Fibroblast of the aortic adventitia (primary cell): ENCODE measurements at regions not wholly inside any gene's neighbourhood (a gene's known extent, or its start where the extent isn't known, plus 50 kb on each side); places are given as distances from the start of the nearest gene placed in this dataset.

Source experiments
- DNase-seq: peaks from one replicate; pipeline ENCODE4 v3.0.0-alpha.2; 2010; ENCODE audit warnings: low read depth
- H3K4me3 ChIP-seq: 2 replicates; pipeline ENCODE4 v1.5.1; 2011; ENCODE audit warnings: low read depth, mild to moderate bottlenecking, control low read depth, low read length, moderate library complexity
- TF ChIP-seq, protein P1 (sequence below): IDR thresholded peaks from 2 replicates; pipeline ENCODE4 v1.5.1; 2011; ENCODE audit warnings: mild to moderate bottlenecking, low read length, control low read depth, inconsistent platforms; ENCODE audit not compliant: insufficient read depth

DNA sequence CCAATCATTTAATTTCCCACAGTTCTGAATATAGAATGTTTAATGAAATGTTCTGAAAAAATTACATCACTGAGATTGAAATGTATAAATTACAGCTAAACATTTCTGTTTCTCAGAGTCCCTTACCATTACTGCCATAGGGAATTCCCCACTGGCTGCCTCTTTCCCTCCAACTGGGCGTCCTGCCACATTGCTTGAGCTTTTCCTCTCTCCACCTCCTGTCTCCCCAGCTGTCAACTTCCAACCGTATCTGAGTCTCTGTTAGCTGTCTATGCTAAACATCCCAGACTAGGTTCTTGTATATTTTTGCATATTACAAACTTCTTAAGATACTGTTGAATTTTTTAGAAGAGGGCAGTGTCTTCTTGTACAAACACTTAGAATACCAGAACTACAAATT is 407.3 kb upstream of the SLIT2 start:
- TF ChIP-seq, protein P1, sequence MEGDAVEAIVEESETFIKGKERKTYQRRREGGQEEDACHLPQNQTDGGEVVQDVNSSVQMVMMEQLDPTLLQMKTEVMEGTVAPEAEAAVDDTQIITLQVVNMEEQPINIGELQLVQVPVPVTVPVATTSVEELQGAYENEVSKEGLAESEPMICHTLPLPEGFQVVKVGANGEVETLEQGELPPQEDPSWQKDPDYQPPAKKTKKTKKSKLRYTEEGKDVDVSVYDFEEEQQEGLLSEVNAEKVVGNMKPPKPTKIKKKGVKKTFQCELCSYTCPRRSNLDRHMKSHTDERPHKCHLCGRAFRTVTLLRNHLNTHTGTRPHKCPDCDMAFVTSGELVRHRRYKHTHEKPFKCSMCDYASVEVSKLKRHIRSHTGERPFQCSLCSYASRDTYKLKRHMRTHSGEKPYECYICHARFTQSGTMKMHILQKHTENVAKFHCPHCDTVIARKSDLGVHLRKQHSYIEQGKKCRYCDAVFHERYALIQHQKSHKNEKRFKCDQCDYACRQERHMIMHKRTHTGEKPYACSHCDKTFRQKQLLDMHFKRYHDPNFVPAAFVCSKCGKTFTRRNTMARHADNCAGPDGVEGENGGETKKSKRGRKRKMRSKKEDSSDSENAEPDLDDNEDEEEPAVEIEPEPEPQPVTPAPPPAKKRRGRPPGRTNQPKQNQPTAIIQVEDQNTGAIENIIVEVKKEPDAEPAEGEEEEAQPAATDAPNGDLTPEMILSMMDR, result no peak
- peak; percentile 38 for DNase-seq
- no peak overlapping the region for H3K4me3 ChIP-seq

DNA sequence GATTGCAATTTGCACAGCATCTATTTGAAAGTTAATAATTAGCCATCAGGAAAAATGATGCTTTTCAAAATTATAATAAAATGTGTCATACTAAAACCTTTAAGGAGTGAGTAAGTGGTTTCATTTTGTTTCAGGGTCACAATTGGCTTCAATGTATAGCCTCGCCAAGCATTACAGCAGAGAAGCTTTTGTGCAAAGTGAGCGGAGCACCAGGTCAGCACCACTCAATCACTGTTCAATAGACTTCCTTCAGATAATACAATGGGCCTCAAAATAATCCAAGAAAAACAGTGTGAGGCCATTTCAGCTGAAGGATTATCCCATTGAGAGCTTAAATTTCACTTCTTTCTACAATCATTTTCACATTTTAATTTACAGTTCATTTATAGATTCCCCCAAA is 409.2 kb upstream of the SLIT2 start:
- no peak for DNase-seq
- TF ChIP-seq, protein P1, result no peak
- no peak overlapping the region for H3K4me3 ChIP-seq

DNA sequence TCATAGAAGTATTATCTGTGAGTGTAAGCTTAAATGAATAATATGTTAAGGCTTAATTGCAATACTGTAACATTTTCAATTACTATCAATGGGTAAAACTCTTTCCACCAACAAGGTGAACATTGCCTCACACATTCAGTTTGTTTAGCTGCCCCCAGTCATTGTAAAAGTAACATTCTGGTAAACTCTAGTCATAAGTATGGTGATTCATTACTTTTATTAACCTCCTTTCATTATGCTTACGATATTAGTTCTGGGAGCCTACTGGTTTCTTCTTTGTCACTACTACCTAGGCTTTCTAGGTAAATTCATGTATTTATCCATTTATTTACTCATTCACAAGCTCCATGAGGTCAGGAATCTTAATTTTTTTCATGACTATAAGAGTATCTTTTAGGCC is 412.8 kb upstream of the SLIT2 start:
- H3K4me3 ChIP-seq, result no peak overlapping the region
- TF ChIP-seq, protein P1, result no peak
- no peak for DNase-seq

DNA sequence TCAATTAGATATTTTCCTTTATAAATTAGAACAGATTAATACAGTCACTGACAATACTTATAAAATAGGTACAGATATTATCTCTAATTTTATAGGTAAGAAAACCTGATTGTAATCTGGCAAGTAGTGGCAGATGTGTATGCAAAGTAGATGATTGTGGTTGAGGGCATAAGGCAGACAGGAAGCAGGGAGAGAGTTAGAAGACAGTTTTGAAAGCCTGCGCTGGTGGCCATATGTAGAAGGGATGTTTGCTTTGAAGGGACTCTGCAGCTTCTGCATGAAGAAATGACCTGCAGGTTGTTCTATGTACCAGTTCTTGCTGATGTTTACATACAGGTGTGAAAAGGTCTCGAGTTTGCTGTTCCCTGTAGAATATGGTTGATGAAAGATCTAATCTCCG is 416.3 kb upstream of the SLIT2 start:
- no peak for DNase-seq
- TF ChIP-seq, protein P1, result no peak
- no peak overlapping the region for H3K4me3 ChIP-seq

DNA sequence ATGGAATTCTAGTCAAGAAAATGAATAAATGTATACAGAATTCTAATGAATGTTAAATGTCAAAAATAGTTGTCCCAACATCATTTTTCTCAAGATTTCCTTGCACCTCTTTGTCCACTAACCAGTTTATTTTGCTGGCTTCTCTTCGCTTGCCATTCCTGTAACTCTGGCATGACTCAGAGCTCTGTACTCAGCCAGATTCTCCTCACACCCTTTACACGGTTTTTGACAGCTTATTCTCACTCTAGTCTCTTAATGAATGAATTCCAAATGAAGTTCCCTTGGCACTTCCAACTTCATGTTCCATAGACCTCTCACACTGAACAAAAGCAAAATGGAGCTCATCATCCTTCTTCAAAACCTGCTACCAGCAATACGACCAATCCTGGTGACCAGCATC is 419.3 kb upstream of the SLIT2 start:
- H3K4me3 ChIP-seq, result no peak overlapping the region
- TF ChIP-seq, protein P1, result no peak
- peak; percentile 46 for DNase-seq

DNA sequence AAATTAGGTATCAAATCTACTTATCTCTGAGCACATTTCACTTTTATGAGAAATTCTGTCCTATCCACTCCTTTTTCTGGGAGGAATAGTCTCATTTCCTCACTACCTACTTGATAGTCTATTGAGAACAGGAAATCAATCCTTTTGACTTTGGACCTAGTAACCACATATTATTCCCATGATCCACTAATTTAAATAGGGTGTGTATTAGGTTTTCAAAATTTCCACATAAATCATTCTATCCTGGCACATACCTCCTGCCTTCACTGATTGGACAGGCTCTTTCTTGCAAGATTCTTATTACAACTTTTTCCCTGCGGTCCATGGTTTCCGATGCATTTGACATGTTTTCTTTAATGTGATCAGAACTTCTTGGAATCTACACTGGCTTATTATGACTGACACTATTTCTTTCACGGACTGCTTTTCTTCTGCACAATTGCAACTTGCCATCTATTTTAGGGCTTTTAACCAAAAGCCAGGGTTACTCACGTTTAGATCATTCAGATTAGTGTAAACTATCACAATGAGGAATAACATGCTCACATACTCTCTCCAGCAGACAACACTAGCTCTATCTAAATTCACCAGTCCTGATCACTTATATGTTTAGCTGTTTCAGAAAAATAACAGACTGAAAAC is 419.9 kb upstream of the SLIT2 start:
- peak; percentile 86 for DNase-seq
- no peak overlapping the region for H3K4me3 ChIP-seq
- TF ChIP-seq, protein P1, result no peak

DNA sequence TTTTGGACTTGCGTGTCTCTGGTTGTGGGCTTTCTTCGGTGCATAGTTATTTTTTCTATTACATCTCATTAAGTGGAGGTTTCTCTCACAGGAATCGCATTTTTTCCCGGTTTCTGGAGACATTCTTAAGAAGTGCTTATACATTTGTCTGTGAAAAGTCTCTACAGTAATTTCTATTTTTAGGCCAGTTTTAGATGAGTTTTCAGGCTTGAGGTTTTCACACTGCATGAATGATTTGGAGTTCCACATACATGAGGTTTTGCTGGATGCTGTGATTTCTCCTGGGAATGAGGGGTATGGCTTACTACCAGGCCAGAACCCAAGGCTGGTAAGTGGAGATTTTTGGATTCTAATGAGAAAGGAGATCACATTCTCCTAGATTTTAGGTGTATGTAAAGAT is 422.6 kb upstream of the SLIT2 start:
- H3K4me3 ChIP-seq, result no peak overlapping the region
- DNase-seq, result no peak
- TF ChIP-seq, protein P1, result no peak
